Brain microvascular endothelial cell (primary cell): ENCODE measurements at regions not wholly inside any gene's neighbourhood (a gene's known extent, or its start where the extent isn't known, plus 50 kb on each side); places are given as distances from the start of the nearest gene placed in this dataset.

Experiments
- DNase-seq: peaks from one replicate; pipeline ENCODE4 v3.0.0-alpha.2; 2020
- H3K27ac ChIP-seq: fragments of 250-450 bp; sonication (Bioruptor Pico); 2 replicates; pipeline ENCODE4 v1.5.1; 2020; ENCODE audit warnings: mild to moderate bottlenecking, moderate library complexity
- H3K27me3 ChIP-seq: fragments of 250-450 bp; sonication (Bioruptor Pico); replicated peaks from 2 replicates; pipeline ENCODE4 v1.5.1; 2020; ENCODE audit warnings: mild to moderate bottlenecking
- H3K36me3 ChIP-seq: fragments of 250-450 bp; sonication (Bioruptor Pico); replicated peaks from 2 replicates; pipeline ENCODE4 v1.5.1; 2020; ENCODE audit warnings: mild to moderate bottlenecking
- H3K4me3 ChIP-seq: 2 replicates; pipeline ENCODE4 v1.5.1; 2011; ENCODE audit warnings: low read depth, mild to moderate bottlenecking, control low read depth, low read length, moderate library complexity
- CTCF ChIP-seq: IDR thresholded peaks from 2 replicates; pipeline ENCODE4 v1.5.1; 2011; ENCODE audit warnings: low read depth, mild to moderate bottlenecking, moderate library complexity, low read length, control low read depth, inconsistent platforms; ENCODE audit errors: missing control alignments
- in situ Hi-C: cut with HindIII; loops from 2 replicates; pipeline ENCODE4 v1.10.0; 2017; ENCODE audit warnings: low sequenced_read_pairs, low pct_ligation_motif_present

- no peak for DNase-seq
- no peak for TF ChIP-seq CTCF
- no peak overlapping the region for H3K27ac ChIP-seq
- no peak overlapping the region for H3K4me3 ChIP-seq
- H3K27me3 ChIP-seq: no peaks in the 10 kb centered on the region
- no peaks in the 10 kb centered on the region for H3K36me3 ChIP-seq
- in situ Hi-C loops: no loop called here
Measured at GRCh38 chr1:58430421-58431275, 115.9 kb downstream of the OMA1 start.

GRCh38 chr1:58426918-58427317, 119.6 kb downstream of the OMA1 start:
- Histone ChIP-seq H3K27ac (no peak overlapping the region), H3K27me3 (no peaks in the 10 kb centered on the region), H3K36me3 (no peaks in the 10 kb centered on the region), H3K4me3 (no peak overlapping the region)
- in situ Hi-C loops: no loop called here
- no peak for TF ChIP-seq CTCF
- DNase-seq: no peak

GRCh38 chr1:58422436-58422835, 124.1 kb downstream of the OMA1 start:
- Histone ChIP-seq H3K36me3 (no peaks in the 10 kb centered on the region), H3K4me3 (no peak overlapping the region), H3K27ac (no peak overlapping the region), H3K27me3 (no peaks in the 10 kb centered on the region)
- DNase-seq: no peak
- in situ Hi-C loops: no loop called here
- TF ChIP-seq CTCF: no peak

GRCh38 chr1:58418283-58419228, 128.0 kb downstream of the OMA1 start:
- in situ Hi-C loops: no loop called here
- no peak for TF ChIP-seq CTCF
- Histone ChIP-seq H3K27ac (no peak overlapping the region), H3K27me3 (no peaks in the 10 kb centered on the region), H3K4me3 (no peak overlapping the region), H3K36me3 (no peaks in the 10 kb centered on the region)
- no peak for DNase-seq

- Histone ChIP-seq H3K4me3 (no peak overlapping the region), H3K36me3 (no peaks in the 10 kb centered on the region), H3K27ac (peak overlapping the region; percentile 19), H3K27me3 (no peaks in the 10 kb centered on the region)
- no peak for TF ChIP-seq CTCF
- in situ Hi-C loops: no loop called here
- DNase-seq: peak; percentile 64
Measured at GRCh38 chr1:58412071-58412580, 134.4 kb downstream of the OMA1 start.
